Neural progenitor cell (in vitro differentiated cells): ENCODE measurements at regions not wholly inside any gene's neighbourhood (a gene's known extent, or its start where the extent isn't known, plus 50 kb on each side); places are given as distances from the start of the nearest gene placed in this dataset.

Experiments used
- EZH2phosphoT487 ChIP-seq: fragments of 200-600 bp; sonication (generic); IDR thresholded peaks from 2 replicates; pipeline ENCODE4 v1.6.1; 2017; ENCODE audit warnings: antibody characterized with exemption
- TF ChIP-seq, protein P1 (sequence below): fragments of 200-600 bp; sonication (generic); IDR thresholded peaks from 2 replicates; pipeline ENCODE4 v1.5.1; 2017; ENCODE audit warnings: antibody characterized with exemption, mild to moderate bottlenecking

DNA sequence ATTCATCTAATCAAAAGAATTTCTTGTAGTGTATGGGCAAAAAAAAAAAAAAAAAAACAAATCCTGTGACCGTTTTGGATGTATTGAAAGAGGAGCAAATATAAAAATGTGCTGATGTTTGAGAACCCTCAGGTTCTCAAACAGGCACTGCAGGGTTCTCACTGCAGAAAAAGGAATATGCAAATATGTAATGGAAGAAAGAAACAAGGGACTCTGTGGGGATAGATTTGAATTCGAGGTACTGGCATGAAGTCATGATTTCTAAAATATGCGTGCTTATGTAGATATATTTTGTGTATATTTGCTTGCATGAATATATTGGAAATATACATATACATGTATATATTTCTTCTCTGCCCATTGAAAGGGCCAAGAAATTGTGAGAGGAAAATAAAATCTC is 365.0 kb upstream of the RUNX1 start:
- TF ChIP-seq, protein P1, sequence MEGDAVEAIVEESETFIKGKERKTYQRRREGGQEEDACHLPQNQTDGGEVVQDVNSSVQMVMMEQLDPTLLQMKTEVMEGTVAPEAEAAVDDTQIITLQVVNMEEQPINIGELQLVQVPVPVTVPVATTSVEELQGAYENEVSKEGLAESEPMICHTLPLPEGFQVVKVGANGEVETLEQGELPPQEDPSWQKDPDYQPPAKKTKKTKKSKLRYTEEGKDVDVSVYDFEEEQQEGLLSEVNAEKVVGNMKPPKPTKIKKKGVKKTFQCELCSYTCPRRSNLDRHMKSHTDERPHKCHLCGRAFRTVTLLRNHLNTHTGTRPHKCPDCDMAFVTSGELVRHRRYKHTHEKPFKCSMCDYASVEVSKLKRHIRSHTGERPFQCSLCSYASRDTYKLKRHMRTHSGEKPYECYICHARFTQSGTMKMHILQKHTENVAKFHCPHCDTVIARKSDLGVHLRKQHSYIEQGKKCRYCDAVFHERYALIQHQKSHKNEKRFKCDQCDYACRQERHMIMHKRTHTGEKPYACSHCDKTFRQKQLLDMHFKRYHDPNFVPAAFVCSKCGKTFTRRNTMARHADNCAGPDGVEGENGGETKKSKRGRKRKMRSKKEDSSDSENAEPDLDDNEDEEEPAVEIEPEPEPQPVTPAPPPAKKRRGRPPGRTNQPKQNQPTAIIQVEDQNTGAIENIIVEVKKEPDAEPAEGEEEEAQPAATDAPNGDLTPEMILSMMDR: no peak
- no peak for TF ChIP-seq EZH2phosphoT487
